WERI-Rb-1 (cell line): ENCODE measurements at regions not wholly inside any gene's neighbourhood (a gene's known extent, or its start where the extent isn't known, plus 50 kb on each side); places are given as distances from the start of the nearest gene placed in this dataset.

ENCODE experiments used
- DNase-seq: peaks from one replicate; pipeline ENCODE4 v3.0.0-alpha.2; 2020
- H3K27ac ChIP-seq: fragments of 250-450 bp; sonication (Bioruptor Pico); 2 replicates; pipeline ENCODE4 v1.5.1; 2020; ENCODE audit warnings: mild to moderate bottlenecking, moderate library complexity
- H3K27me3 ChIP-seq: fragments of 250-450 bp; sonication (Bioruptor Pico); 2 replicates; pipeline ENCODE4 v1.5.1; 2021; ENCODE audit warnings: mild to moderate bottlenecking, low read depth, moderate library complexity; ENCODE audit not compliant: insufficient read depth, severe bottlenecking
- H3K36me3 ChIP-seq: fragments of 250-450 bp; sonication (Bioruptor Pico); 2 replicates; pipeline ENCODE4 v1.5.1; 2020; ENCODE audit warnings: mild to moderate bottlenecking, moderate library complexity
- H3K4me3 ChIP-seq: 2 replicates; pipeline ENCODE4 v1.5.1; 2011; ENCODE audit warnings: low read depth, mild to moderate bottlenecking, control low read depth, low read length
- H3K9me3 ChIP-seq: fragments of 250-450 bp; sonication (Bioruptor Pico); 2 replicates; pipeline ENCODE4 v1.5.1; 2021; ENCODE audit warnings: mild to moderate bottlenecking, moderate library complexity; ENCODE audit not compliant: severe bottlenecking
- CTCF ChIP-seq: IDR thresholded peaks from 2 replicates; pipeline ENCODE4 v1.5.1; 2011; ENCODE audit warnings: low read depth, mild to moderate bottlenecking, control low read depth, inconsistent platforms, low read length

- H3K4me3 ChIP-seq = no peak overlapping the region
- H3K27me3 ChIP-seq = no peaks in the 10 kb centered on the region
- no peaks in the 10 kb centered on the region for H3K9me3 ChIP-seq
- H3K27ac ChIP-seq = no peak overlapping the region
- no peak for TF ChIP-seq CTCF
- DNase-seq = no peak
- no peaks in the 10 kb centered on the region for H3K36me3 ChIP-seq
These were observed 72.1 kb downstream of the AKR1C4 start for GRCh38 chr10:5268743-5269142.

- no peak for TF ChIP-seq CTCF
- Histone ChIP-seq H3K27me3 (no peaks in the 10 kb centered on the region), H3K27ac (no peak overlapping the region), H3K9me3 (no peaks in the 10 kb centered on the region), H3K36me3 (no peaks in the 10 kb centered on the region), H3K4me3 (no peak overlapping the region)
- no peak for DNase-seq
These were observed 73.2 kb downstream of the AKR1C4 start for GRCh38 chr10:5269791-5270190.

GRCh38 chr10:5271526-5271925 lies 74.9 kb downstream of the AKR1C4 start:
- no peak overlapping the region for H3K27ac ChIP-seq
- H3K27me3 ChIP-seq = peaks cover 2% of the 10 kb centered on the region
- no peak for TF ChIP-seq CTCF
- H3K4me3 ChIP-seq = no peak overlapping the region
- DNase-seq = no peak
- no peaks in the 10 kb centered on the region for H3K36me3 ChIP-seq
- H3K9me3 ChIP-seq = no peaks in the 10 kb centered on the region

GRCh38 chr10:5272065-5272803 lies 75.6 kb downstream of the AKR1C4 start:
- Histone ChIP-seq H3K4me3 (no peak overlapping the region), H3K27me3 (peaks cover 2% of the 10 kb centered on the region), H3K27ac (no peak overlapping the region), H3K36me3 (no peaks in the 10 kb centered on the region), H3K9me3 (no peaks in the 10 kb centered on the region)
- TF ChIP-seq CTCF = no peak
- DNase-seq = no peak

GRCh38 chr10:5274795-5275194 lies 78.2 kb downstream of the AKR1C4 start:
- no peaks in the 10 kb centered on the region for H3K36me3 ChIP-seq
- no peak overlapping the region for H3K4me3 ChIP-seq
- DNase-seq = no peak
- no peaks in the 10 kb centered on the region for H3K9me3 ChIP-seq
- TF ChIP-seq CTCF = no peak
- H3K27me3 ChIP-seq = peaks cover 6% of the 10 kb centered on the region
- no peak overlapping the region for H3K27ac ChIP-seq

- Histone ChIP-seq H3K9me3 (no peaks in the 10 kb centered on the region), H3K36me3 (no peaks in the 10 kb centered on the region), H3K27ac (no peak overlapping the region), H3K4me3 (no peak overlapping the region), H3K27me3 (peaks cover 19% of the 10 kb centered on the region)
- DNase-seq = no peak
- TF ChIP-seq CTCF = no peak
These were observed 83.4 kb upstream of the UCN3 start for GRCh38 chr10:5281356-5281755.
